ENCODE measurements at regions not wholly inside any gene's neighbourhood (a gene's known extent, or its start where the extent isn't known, plus 50 kb on each side); places are given as distances from the start of the nearest gene placed in this dataset.
A peak's percentile ranks its signal among the peaks of the same experiment; 100 is the strongest.

GRCh38 chr1:189939967-189940366 is 537.7 kb downstream of the BRINP3 start:
- TF ChIP-seq FOSB (CRISPR knock-in tag; IDR thresholded peaks at IDR 0.05) (no peak), EP300 (IDR thresholded peaks at IDR 0.05) (no peak), KDM5A (IDR thresholded peaks at IDR 0.05) (no peak), CHD4 (IDR thresholded peaks at IDR 0.05; ENCODE audit: borderline replicate concordance) (no peak), CBX2 (IDR thresholded peaks at IDR 0.05; ENCODE audit: borderline replicate concordance, low read depth) (no peak), CBX8 (IDR thresholded peaks at IDR 0.05) (no peak), BCL3 (IDR thresholded peaks at IDR 0.05) (no peak), JUNB (IDR thresholded peaks at IDR 0.05) (no peak)
- POLR2A ChIA-PET: no interaction called here
- H3K4me3 ChIP-seq: no peak overlapping the region
- CTCF ChIA-PET: no interaction called here
- WGBS (ENCODE audit: missing lambda C conversion rate): 28% methylated on average over 1 of the region's 1 CpG
- no peaks in the 10 kb centered on the region for H3K9me3 ChIP-seq
- H3K4me1 ChIP-seq: peaks cover 11% of the 10 kb centered on the region; the same call in 2 of the 3 replicates
- no peak overlapping the region for H3K4me2 ChIP-seq
- H3K27ac ChIP-seq: no peak overlapping the region
- ATAC-seq: no peak
- DNase-seq (ENCODE audit: low read depth in 1 of 2, low spot score in 1 of 2): no peak
- no peak for FAIRE-seq

- Histone ChIP-seq H3K4me3 (no peak overlapping the region), H3K4me2 (peak overlapping the region; percentile 32; the same call in 2 of the 3 replicates), H3K27ac (no peak overlapping the region), H3K4me1 (peaks cover 11% of the 10 kb centered on the region; the same call in 2 of the 3 replicates), H3K9me3 (no peaks in the 10 kb centered on the region)
- FAIRE-seq (no peak), DNase-seq (ENCODE audit: low read depth in 1 of 2, low spot score in 1 of 2) (no peak), ATAC-seq (no peak)
- ChIA-PET CTCF (no interaction called here), POLR2A (no interaction called here)
- 5% methylated on average over 1 of the region's 1 CpG for WGBS (ENCODE audit: missing lambda C conversion rate)
- TF ChIP-seq ELK1 (IDR thresholded peaks at IDR 0.05; ENCODE audit: low read depth, low read length): no peak
- TF ChIP-seq CEBPB (IDR thresholded peaks at IDR 0.05): peak in 1 of 2 experiments; percentile 24; a peak in 1 of 4 replicates
Measured at GRCh38 chr1:189941922-189942321, 535.7 kb downstream of the BRINP3 start.

GRCh38 chr1:189958756-189959155 is 518.9 kb downstream of the BRINP3 start:
- DNase-seq (ENCODE audit: low read depth in 1 of 2, low spot score in 1 of 2) (no peak), FAIRE-seq (no peak), ATAC-seq (no peak)
- WGBS (ENCODE audit: missing lambda C conversion rate): 84% methylated on average over 1 of the region's 1 CpG
- Histone ChIP-seq H3K4me1 (no peaks in the 10 kb centered on the region; the same call in 2 of the 3 replicates), H3K27ac (no peak overlapping the region), H3K9me3 (no peaks in the 10 kb centered on the region), H3K4me3 (no peak overlapping the region), H3K4me2 (no peak overlapping the region)
- POLR2A ChIA-PET: no interaction called here
- TF ChIP-seq REST (IDR thresholded peaks at IDR 0.05) (no peak), FOSL2 (IDR thresholded peaks at IDR 0.05) (no peak), FOSL2 (CRISPR knock-in tag; IDR thresholded peaks at IDR 0.05) (no peak), TP53 (CRISPR knock-in tag; IDR thresholded peaks at IDR 0.05) (no peak), FOXS1 (CRISPR knock-in tag; IDR thresholded peaks at IDR 0.05) (no peak), PHF8 (IDR thresholded peaks at IDR 0.05; ENCODE audit: borderline replicate concordance, low read depth) (no peak), NR3C1 (IDR thresholded peaks at IDR 0.05) (no peak)
- CTCF ChIA-PET: no interaction called here

Measured in A549 (cell line).